Keratinocyte (primary cell): ENCODE measurements at regions not wholly inside any gene's neighbourhood (a gene's known extent, or its start where the extent isn't known, plus 50 kb on each side); places are given as distances from the start of the nearest gene placed in this dataset.

Experiments
- CTCF ChIP-seq, 3 experiments: IDR thresholded peaks in 1 of 3; conservative IDR thresholded peaks in 1 of 3; optimal IDR thresholded peaks in 1 of 3; 2 replicates in 2 of 3; 3 replicates in 1 of 3; pipeline versions ENCODE3 to v1.5.1; 2011; ENCODE audit warnings: low read length in 3 of 3, mild to moderate bottlenecking in 3 of 3, moderate library complexity in 2 of 3, control low read depth in 1 of 3, inconsistent platforms in 1 of 3; ENCODE audit not compliant: insufficient read depth in 2 of 3; ENCODE audit errors: extremely low read depth in 1 of 3
- EZH2 ChIP-seq: IDR thresholded peaks from one replicate; pipeline ENCODE4 v1.6.1; 2012; ENCODE audit warnings: inconsistent platforms, mild to moderate bottlenecking, low read length, moderate library complexity

GRCh38 chr13:44128552-44129001 is 245.0 kb upstream of the SERP2 start:
- TF ChIP-seq CTCF (optimal IDR thresholded peaks at IDR 0.05 in 1 of 3, IDR thresholded peaks at IDR 0.05 in 1 of 3, conservative IDR thresholded peaks at IDR 0.05 in 1 of 3; ENCODE audit: extremely low read depth in 1 of 3, insufficient read depth in 2 of 3, low read length in 3 of 3) (no peak), EZH2 (no peak)
